Tibial nerve (tissue), 4 donors: ENCODE measurements at regions not wholly inside any gene's neighbourhood (a gene's known extent, or its start where the extent isn't known, plus 50 kb on each side); places are given as distances from the start of the nearest gene placed in this dataset.
"Not testable (repeated sequence)": the region's sequence is repeated elsewhere in the genome, so short reads cannot be mapped to it uniquely, and the experiment has no call there.

ENCODE experiments used
- CTCF ChIP-seq, 5 experiments: fragments of 200-600 bp in 3 of 5; fragments of 450-650 bp in 2 of 5; sonication (generic) in 3 of 5; IDR thresholded peaks; one replicate each; pipeline ENCODE4 v1.5.1; 2016 to 2019; ENCODE audit warnings: antibody characterized with exemption in 5 of 5, mild to moderate bottlenecking in 3 of 5, moderate library complexity in 2 of 5
- EP300 ChIP-seq, 2 donors: sonication (generic); formaldehyde crosslinking; IDR thresholded peaks; one replicate each; pipeline ENCODE4 v1.6.1; 2017; ENCODE audit warnings: antibody characterized with exemption in 2 of 2, mild to moderate bottlenecking in 1 of 2
- POLR2A ChIP-seq, 2 donors: fragments of 450-650 bp; IDR thresholded peaks; one replicate each; pipeline ENCODE4 v1.6.1; 2017; ENCODE audit warnings: antibody characterized with exemption in 2 of 2, mild to moderate bottlenecking in 2 of 2, moderate library complexity in 2 of 2

DNA sequence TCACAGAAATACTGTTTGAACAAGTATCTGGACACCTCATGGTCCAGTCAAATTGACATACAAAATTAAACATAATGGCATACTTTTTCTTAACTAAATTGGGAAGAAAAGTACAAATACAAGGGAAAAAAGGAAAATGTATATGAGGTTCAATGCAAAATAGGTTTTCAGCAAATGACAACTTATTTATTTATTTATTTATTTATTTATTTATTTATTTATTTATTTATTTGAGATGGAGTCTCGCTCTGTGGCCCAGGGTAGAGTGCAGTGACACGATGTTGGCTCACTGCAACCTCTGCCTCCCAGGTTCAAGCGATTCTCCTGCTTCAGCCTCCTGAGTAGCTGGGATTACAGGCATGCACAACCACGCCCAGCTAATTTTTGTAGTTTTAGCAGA lies 424.9 kb upstream of the AKR1E2 start:
- TF ChIP-seq POLR2A, CTCF, EP300 (IDR thresholded peaks at IDR 0.05): not testable (repeated sequence)
